ENCODE measurements at regions not wholly inside any gene's neighbourhood (a gene's known extent, or its start where the extent isn't known, plus 50 kb on each side); places are given as distances from the start of the nearest gene placed in this dataset.
A peak's percentile ranks its signal among the peaks of the same experiment; 100 is the strongest.

GRCh38 chr20:6886065-6886729, 118.7 kb downstream of the BMP2 start:
- DNase-seq = no peak

GRCh38 chr20:6887966-6888365, 120.5 kb downstream of the BMP2 start:
- DNase-seq = no peak

DNA sequence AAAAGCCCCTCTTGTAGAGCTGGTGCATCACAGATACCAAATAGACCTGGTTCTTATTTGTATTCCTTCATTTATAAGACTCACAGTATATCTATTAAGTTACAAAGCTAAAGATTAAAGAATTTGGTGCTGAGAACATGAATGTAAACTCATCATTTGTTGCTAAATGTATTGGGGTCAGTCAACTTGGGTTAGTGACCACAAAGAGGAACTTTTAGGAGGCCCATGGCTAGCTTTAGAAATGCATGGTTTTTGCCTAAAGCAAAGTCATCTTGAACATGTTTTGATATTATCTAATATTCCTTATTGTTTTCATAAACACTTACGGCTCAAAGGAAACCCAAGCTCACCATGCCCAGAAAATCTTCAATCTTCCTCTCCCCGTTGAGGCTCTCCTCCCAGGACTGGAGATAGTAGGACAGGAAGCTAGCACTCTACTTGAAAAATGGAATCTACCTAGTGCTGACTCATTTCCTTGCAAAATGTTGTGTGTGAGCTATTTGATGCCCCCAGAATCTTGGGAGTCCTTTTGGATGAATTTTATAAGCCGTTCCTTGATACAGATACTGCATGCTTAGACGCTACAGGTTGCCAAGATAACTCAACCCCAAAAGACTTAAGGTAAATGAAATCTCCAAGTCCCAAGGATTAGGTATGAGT, 121.4 kb downstream of the BMP2 start:
- no peak for DNase-seq

- DNase-seq = no peak
These were observed 125.2 kb downstream of the BMP2 start for GRCh38 chr20:6892724-6893123.

GRCh38 chr20:6898928-6899327, 131.4 kb downstream of the BMP2 start:
- DNase-seq = no peak

DNA sequence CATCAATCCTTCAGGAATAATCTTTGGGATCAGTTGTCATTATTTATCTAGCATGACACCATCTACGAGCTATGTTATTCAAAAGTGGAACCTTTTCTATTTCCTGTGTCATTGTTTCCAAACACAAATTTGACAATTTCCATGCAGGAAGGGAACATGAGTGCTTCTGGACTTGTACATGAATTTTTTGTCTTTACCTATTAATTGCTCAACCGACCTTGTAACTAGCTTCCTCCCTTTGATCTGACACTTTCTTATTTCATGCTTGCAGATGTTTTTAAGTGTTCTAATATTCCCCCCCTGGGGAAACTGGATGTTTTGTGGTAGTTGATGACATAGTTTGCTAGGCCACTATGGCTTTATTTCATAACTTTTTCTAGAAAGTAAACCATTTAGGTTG, 139.4 kb downstream of the BMP2 start:
- no peak for DNase-seq

GRCh38 chr20:6908673-6909072, 141.2 kb downstream of the BMP2 start:
- no peak for DNase-seq

DNA sequence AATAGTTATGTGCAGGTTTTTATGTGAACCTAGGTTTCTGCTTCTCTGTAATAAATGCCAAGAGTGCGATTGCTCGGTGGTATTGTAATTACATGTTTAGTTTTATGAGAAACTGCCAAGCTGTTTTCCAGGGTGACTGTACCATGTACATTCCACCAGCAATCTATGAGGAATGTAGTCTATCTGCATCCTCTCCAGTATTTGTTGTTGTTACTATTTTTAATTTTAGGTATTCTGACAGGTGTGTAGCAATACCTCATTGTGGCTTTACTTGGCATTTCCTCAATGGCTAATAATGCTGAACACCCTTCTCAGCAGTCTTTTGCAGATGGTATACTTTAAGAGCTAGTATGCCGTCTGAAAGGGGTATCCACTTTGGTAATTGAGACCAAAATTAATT, 142.1 kb downstream of the BMP2 start:
- DNase-seq = no peak

DNA sequence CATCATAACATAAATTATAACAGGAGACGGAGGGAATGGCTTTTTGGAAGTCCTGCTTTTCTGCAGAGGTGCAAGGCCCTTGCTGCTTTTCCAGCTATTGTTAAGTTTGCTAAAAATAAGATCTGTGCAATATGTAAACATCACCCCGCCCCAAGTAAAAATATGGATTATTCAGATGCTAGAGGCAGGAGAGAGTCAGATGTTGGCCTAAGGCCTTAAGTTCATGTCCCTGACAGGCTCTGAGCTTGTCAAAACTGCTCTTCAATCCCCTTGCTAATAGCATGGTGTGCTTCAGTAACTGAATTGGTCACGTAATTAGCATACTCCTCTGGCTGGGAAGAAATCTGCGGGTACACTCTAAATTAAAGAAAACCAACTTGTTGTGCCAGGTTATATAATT, 147.5 kb downstream of the BMP2 start:
- DNase-seq = no peak

GRCh38 chr20:6916938-6917337, 149.5 kb downstream of the BMP2 start:
- DNase-seq = no peak

- no peak for DNase-seq
These were observed 152.4 kb downstream of the BMP2 start for GRCh38 chr20:6919792-6920468.

DNA sequence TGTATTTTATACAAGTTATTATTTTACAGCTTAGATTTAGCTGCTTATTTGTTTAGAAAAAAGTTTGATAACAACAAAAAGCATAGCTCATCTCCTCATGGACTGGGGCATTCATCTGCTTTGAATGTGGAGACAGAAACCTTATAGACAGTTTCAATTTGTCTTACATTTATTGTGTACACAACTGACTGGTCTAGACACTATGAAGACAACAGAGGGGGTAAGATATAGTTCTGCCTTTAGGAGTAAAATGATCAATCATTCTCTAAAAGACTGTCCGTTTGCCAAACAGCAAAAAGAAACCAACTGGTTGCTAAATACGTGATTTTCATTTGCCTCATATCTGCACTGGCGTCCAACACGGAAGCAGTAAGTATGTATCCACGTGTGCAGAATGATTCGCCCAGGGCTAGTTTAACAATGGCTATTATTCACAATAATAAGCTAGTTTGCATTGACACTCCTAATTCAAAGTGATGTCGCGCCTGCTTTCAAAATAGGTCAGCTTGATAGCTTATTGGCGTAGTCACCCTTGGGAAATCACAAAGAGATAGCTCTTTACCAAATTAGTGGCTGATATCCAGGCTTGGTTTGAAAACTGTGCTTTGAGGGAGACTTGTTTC, 153.6 kb downstream of the BMP2 start:
- DNase-seq = no peak

- no peak for DNase-seq
These were observed 154.4 kb downstream of the BMP2 start for GRCh38 chr20:6921717-6922386.

- DNase-seq = no peak
These were observed 157.2 kb downstream of the BMP2 start for GRCh38 chr20:6924681-6925080.

DNA sequence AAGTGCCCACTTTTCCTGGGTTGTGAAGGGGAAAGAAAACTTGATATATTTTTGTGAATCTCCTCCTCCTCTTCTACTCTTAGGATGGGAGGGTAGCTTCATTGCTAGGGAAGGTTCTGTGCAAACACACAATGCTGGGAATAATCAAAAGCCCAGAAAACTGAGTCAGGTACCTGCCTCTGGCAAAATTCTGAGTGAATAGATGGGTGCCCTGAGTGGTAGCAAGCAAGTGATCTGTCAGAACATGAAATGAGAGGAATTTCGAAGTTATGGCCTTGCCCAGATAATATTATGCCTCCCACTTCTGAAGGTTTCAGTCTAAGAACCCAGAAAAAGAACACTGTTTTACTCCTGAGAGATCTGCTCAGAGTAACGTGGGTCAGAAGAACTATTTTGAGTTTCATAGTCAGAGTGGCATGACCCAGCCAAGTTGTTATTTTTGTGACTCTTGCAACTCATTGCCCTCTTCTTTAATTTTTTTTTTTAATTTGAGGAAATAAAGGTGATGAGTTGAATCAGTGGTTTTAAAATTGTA, 158.3 kb downstream of the BMP2 start:
- DNase-seq = no peak

GRCh38 chr20:6940048-6940447, 172.6 kb downstream of the BMP2 start:
- peak; percentile 14 for DNase-seq

DNA sequence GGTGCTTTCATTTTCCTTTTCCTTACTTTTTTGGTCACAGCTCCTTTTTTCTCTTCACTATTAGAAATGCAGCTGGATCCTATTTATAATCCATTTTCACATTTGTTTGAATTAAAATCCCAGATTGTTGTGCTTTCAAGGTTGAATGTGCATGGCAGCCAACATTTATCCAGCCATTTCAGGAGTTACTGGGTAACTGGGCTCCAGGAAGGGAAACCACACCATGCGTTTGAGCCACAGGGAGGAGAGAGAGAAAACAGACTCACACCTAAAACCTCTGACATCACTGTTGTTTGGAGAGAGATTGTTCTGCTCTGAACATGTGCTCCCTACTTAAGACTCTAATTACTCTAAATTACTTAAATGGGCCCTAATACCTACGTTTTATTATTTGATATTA, 173.4 kb downstream of the BMP2 start:
- DNase-seq = no peak

GRCh38 chr20:6941571-6941970, 174.1 kb downstream of the BMP2 start:
- no peak for DNase-seq

- DNase-seq = no peak
These were observed 174.8 kb downstream of the BMP2 start for GRCh38 chr20:6942266-6942665.

DNA sequence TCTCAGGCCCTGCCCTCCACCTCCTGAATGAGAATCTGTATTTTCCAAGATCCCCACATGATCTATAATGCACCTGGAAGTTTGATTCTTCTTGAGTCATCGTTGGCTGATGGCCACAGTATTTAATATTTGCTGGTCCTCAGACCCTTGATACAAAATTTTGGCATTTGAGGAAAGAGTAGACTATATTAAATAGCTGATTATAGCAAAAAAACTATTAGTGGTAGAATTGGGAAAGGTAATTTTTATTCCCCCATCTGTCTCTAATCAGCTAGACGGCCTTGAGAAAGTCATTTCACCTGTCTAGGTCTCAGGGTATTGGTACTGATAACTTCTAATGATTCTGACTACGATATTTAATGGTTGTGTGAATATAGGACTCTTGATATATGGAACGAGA, 176.8 kb downstream of the BMP2 start:
- no peak for DNase-seq

GRCh38 chr20:6953611-6954010, 186.1 kb downstream of the BMP2 start:
- DNase-seq = no peak

GRCh38 chr20:6954219-6954618, 186.7 kb downstream of the BMP2 start:
- no peak for DNase-seq
